HK-2 (cell line): ENCODE measurements at regions not wholly inside any gene's neighbourhood (a gene's known extent, or its start where the extent isn't known, plus 50 kb on each side); places are given as distances from the start of the nearest gene placed in this dataset.
"Not testable (repeated sequence)": the region's sequence is repeated elsewhere in the genome, so short reads cannot be mapped to it uniquely, and the experiment has no call there.

ENCODE experiments used
- DNase-seq: peaks from one replicate; pipeline ENCODE4 v3.0.0-alpha.2; 2018; ENCODE audit not compliant: unreplicated experiment

GRCh38 chr1:67482733-67483482 is 52.7 kb upstream of the SERBP1 start:
- no peak for DNase-seq

DNA sequence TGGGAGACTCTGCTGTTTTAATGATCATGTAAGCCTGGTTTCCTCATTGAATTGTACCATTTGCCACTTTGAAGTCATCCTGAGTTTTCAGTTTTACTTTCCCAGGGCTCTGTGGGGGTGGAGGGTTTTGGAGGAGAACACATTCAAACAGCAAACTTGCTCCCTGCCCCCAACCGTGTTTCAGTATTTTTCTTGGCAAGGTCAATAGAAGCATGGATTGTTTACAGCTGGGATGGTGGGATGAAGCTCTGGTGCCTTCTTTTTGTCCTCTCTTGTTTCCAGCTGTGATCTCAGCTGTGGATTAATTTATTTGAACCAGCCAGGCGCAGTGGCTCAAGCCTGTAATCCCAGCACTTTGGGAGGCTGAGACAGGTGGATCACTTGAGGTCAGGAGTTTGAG is 54.3 kb upstream of the SERBP1 start:
- no peak for DNase-seq

DNA sequence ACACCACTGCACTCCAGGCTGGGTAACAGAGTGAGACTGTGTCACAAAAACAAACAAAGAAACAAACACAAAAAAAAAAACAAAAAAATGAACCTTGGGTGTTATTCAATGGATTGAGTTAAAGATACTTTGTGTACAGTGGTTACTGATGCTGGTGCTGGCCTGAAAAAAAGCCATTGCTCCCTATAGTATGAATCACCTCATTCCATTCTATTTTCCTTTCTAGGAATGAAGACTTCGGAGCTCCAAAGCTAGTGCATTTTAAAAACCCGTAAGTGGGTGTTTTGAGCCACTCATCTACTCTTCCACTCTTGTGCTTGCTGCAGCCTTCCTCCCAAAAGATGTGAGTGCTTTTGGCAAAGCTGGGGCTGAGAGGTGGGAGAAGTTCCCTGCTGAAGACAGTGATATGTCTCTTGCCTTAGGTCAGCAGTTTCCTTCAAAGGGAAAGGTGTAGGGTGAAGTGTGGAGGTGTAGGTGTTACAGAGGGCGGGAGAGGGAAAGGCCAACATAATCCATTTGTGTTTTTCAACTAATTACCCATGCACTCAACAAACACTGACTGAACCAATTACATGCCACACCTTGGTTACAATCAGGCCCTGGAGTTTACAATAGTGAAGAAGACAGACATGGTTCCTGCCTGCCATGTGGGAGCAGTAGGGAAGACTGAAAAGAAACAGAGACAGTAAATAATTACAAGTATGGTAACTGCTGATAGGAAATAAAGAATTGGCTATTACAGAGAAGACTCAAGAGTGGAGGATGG is 55.0 kb upstream of the SERBP1 start:
- DNase-seq: no peak

- DNase-seq: no peak
Measured at GRCh38 chr1:67489643-67490042, 59.4 kb upstream of the SERBP1 start.

DNA sequence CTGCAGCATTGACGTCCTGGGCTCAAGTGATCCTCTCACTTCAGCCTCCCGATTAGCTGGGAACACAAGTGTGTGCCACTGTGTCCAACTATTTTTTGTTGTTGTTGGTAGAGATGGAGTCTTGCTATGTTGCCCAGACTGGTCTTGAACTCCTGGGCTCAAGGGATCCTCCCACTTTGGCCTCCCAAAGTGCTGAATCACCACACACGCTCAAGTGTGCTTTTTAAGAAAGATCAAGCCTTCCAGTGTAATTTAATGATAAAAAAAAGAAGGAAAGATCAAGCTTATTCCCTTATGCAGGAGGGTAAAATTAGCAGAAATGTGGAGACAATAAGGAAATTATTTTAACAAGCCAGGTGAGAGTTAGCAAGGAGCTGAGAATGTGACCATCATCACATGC is 61.1 kb upstream of the SERBP1 start:
- no peak for DNase-seq

DNA sequence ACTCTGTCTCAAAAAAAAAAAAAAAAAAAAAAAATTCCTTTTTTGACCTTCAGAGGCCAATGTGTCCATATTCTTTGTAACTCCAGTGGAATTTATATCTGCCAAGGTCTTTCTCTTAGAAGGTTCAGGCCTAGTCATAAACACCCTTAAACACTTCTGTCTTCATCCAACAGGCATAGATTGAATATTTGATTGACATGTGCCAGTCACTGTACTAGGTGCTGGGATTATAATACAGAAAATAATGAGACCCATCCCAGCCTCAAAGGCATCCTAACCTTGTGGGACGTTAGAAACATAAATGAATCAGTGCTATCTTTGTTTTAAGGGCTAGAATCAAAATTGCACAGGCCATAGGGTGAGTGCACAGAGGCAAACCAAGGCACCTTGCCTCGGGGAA is 62.9 kb upstream of the SERBP1 start:
- DNase-seq: no peak

DNA sequence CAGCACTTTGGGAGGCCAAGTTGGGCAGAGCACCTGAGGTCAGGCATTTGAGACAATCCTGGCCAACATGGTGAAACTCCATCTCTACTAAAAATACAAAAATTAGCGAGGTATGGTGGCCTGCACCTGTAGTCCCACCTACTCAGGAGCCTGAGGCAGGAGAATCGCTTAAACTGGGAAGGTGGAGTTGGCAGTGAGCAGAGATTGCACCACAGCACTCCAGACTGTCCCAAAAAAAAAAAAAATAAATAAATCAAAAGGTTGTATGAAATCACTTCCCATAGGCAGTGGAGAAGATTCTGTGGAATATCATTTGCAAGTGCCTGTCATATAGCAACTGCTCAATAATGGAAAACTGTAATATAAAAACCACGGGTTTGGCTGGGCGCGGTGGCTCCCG is 65.1 kb upstream of the SERBP1 start:
- no peak for DNase-seq

DNA sequence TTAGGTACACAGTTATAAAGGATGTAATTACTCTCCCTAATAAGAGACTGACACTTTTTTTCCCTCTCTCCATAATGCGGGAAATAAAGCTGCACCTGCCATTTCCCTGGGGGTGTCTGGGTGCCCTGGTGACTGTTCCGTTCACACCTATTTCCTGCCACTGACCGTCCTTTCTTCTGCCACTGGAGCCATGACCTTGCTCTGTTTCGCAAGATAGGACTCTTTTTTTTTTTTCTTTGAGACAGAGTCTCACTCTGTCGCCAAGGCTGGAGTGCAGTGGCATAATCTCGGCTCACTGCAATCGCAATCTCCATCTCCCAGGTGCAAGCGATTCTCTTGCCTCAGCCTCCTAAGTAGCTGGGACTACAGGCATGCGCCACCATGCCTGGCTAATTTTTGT is 66.1 kb upstream of the SERBP1 start:
- DNase-seq: no peak

DNA sequence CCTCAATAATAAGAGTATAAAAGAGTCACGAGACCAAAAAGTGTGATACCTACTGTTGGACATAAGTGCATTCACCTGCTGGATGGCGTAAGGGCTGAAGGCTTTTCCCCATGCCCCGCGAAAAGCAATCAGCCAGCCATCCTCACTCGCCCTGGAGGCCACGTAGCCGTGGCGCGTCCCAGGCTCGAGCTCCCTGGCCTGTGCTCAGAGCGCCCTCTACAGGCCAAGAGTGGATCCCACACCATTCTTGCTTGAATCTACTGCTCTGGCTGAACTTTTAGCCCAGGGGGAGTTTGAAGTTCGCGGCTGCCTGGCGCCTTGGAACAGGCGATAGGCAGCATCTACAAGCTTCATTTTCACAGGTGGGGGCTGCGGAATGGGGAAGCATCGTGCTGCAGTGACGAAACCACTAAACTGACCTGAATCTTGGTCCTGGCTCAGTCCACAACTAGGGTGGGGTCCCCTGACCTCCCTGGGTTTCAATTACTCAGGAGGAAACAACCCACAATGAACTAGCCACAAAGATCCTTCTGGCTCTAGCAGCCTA is 70.3 kb upstream of the SERBP1 start:
- peak; percentile 90 for DNase-seq

DNA sequence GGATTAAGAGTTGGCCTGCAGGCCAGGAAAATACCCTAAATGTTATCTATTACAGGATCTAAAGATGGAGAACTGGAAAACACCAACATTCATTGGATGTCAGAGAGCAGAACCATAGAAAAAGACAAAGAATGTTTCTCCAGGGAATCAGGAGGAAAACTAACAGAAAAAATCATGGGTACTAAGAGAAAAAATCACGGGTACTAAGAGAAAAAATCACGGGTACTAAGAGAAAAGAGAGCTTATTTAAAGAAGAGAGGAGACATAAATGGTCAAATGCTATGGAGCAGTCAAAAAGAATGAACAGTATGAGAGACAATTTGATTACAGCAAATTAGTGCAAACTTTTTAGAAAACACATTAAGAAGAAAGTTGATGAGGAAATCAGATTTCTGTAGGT is 73.8 kb upstream of the SERBP1 start:
- no peak for DNase-seq

- DNase-seq: not testable (repeated sequence)
Measured at GRCh38 chr1:67513392-67514294, 83.4 kb upstream of the SERBP1 start.

- DNase-seq: no peak
Measured at GRCh38 chr1:67514300-67514699, 84.1 kb upstream of the SERBP1 start.

- DNase-seq: no peak
Measured at GRCh38 chr1:67514786-67515185, 84.6 kb upstream of the SERBP1 start.

DNA sequence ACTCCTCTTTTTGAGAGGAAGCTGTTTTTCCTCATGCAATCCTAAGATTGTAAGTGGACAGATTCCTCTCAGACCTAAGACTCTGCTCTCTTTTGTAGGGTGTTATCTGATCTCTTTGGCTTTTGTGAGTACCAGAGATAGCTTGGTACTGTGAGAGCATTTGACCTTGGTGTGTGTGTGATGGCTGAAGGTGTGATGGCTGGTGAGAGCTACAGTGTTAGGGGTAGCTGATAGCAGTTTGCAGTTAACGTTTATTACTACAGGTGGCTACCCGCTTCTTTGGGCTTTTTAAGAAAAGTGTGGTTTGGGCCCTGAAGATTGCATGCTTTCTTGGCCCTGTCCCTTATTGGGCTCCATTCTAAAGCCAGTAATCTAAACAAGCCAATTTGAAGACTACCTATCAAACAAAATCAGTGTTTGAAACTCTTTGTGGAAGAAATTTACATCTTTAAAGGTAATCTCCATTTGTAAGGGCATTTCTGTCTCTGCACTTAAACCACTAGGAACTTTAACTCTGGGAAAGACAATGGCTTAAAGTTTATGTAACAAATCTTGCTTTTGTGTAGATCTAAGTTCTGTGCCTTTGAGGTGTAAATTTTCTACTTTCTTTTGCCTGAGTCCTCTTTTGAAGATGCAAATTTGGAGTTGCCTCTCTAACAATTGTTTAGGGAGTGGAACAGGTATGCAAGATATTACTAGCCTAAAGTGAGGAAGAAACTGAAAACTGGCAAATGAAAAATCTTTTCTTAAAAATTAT is 85.3 kb upstream of the SERBP1 start:
- no peak for DNase-seq

- no peak for DNase-seq
Measured at GRCh38 chr1:67517046-67517445, 86.8 kb upstream of the SERBP1 start.

- no peak for DNase-seq
Measured at GRCh38 chr1:67522001-67522441, 91.8 kb upstream of the SERBP1 start.

DNA sequence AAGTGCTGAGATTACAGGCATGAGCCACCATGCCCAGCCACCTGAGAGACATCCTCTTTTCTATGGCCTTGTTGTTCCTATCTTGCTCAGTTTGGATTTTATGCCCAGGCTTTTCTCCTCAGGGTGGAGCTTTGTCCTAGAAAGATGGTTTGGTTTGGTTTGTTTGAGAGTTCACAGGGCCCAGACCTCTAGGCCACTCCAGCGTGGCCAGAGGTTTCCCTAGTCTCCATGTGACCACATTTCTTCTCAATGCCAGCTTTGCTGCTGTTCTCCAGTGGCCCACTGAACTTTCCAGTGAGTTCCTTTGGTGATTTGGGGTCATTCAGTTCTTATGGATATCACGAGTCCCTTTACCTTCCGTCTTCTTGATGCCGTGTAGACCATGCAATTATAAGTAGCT is 92.6 kb upstream of the SERBP1 start:
- no peak for DNase-seq

DNA sequence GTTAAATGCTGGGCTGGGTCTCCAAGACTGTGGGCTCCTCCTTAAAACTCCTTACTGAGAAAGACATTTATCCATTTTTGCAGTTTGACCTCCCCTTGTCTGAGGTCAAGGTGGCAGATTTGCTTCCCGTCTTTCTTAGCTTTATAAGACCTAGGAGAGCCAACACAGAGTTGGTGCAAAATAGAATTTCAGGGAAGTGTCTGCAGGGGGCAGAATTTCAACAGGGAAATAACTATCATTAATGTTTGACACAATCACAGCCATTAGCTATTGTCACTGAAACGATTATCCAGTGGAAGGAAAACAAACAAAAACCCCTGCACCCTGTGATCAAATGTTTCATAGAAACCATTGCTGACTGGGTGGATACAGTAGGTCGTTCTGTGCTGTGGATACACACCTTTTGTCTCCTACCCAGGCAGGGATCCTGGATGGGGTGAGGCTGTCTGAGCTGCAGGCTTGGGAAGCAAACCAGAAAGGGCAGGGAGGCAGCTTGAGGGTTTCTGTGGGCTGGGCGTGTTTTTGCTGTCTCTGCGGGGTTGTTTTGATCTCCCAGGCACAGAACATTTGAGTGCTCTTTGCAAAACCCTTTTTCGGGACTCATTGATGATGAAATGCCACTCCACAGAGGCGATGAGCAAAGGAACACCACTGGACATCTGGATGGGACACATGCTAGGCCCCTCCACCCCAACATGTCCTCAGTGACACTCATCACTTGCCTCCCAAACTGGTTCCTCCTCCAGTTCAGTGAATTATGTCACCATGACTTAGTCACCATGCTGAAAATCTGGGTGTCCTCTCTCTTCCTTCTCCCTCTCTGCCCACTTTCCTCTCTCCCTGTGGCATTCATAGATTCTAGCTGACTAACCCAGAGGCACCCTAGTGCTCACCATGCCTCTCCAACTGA is 94.2 kb upstream of the SERBP1 start:
- no peak for DNase-seq

DNA sequence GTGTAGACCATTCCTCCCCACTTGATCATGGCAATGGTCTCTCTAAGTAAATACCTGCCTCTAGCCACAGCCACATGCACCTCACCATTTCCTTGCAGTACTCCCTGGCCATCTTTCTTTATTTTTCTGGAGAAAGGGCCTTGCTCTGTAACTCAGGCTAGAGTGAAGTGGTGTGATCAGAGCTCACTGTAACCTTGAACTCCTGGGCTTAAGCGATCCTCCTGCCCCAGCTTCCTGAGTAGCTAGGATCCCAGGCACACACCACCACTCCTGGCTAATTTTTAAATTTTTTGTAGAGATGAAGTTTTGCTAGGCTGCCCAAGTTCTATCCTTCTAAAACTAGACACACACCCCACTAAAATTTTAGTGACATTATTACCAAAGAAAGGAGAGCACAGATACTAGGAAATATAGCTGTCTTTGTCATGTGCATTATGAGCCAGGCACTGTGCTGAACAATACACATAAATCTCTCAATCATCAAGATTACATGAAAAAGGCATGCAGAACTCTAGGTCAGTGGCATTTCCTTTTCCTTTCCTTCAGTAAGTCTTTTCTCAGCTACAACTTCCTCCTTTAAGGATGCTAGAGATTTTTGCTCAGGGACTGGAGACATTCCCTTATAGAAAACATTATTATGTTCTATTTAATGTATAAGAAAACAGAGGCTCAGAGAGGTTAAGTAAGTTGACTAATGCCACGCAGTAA is 95.0 kb upstream of the SERBP1 start:
- DNase-seq: no peak

DNA sequence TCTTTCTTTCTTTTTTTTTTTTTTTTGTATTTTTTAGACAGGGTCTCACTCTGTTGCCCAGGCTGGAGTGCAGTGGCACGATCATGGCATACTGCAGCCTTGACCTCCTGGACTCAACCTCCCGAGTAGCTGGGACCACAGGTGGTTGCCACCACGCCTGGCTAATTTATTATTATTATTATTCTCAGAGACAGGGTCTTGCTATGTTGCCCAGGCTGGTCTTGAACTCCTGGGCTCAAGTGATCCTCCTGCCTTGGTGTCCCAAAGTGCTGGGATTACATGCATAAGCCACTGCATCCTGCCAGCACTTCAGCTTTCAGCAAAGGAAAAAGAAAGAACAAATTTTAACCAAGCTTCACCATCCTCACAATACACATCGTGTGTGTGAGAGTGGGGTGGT is 97.9 kb upstream of the SERBP1 start:
- no peak for DNase-seq
